OCI-LY1 (cell line): ENCODE measurements at regions not wholly inside any gene's neighbourhood (a gene's known extent, or its start where the extent isn't known, plus 50 kb on each side); places are given as distances from the start of the nearest gene placed in this dataset.

Source experiments
- H2AFZ ChIP-seq: fragments of 200-600 bp; sonication (generic), shearing (Covaris generic); 2 replicates; pipeline ENCODE4 v1.6.0; 2014; ENCODE audit warnings: antibody characterized with exemption, mild to moderate bottlenecking, low read length
- H3F3A ChIP-seq: fragments of 200-600 bp; sonication (generic), shearing (Covaris generic); 2 replicates; pipeline ENCODE4 v1.6.0; 2014; ENCODE audit warnings: mild to moderate bottlenecking, antibody characterized with exemption, low read length, moderate library complexity; ENCODE audit not compliant: insufficient read depth
- H3K27ac ChIP-seq: fragments of 200-600 bp; sonication (generic); 2 replicates; pipeline ENCODE4 v1.5.1; 2014; ENCODE audit warnings: low read length, mixed run types, mild to moderate bottlenecking, low read depth; ENCODE audit not compliant: poor library complexity, severe bottlenecking
- H3K27me3 ChIP-seq: fragments of 200-600 bp; sonication (generic); 2 replicates; pipeline ENCODE4 v1.6.0; 2014; ENCODE audit warnings: antibody characterized with exemption, mild to moderate bottlenecking, low read length, moderate library complexity; ENCODE audit not compliant: insufficient read depth
- H3K36me3 ChIP-seq: fragments of 200-600 bp; sonication (generic); 2 replicates; pipeline ENCODE4 v1.6.1; 2014; ENCODE audit warnings: mild to moderate bottlenecking, antibody characterized with exemption, low read length, moderate library complexity, mixed read lengths; ENCODE audit not compliant: insufficient read depth
- H3K4me1 ChIP-seq: fragments of 200-600 bp; sonication (generic); 2 replicates; pipeline ENCODE4 v1.5.1; 2014; ENCODE audit warnings: mild to moderate bottlenecking, low read length, moderate library complexity; ENCODE audit not compliant: insufficient read depth, severe bottlenecking
- H3K4me2 ChIP-seq: fragments of 200-600 bp; sonication (generic), shearing (Covaris generic); 2 replicates; pipeline ENCODE4 v1.6.1; 2014; ENCODE audit warnings: low read length
- H3K4me3 ChIP-seq: fragments of 200-600 bp; sonication (generic); 2 replicates; pipeline ENCODE4 v1.5.1; 2014; ENCODE audit warnings: low read length, low read depth, mild to moderate bottlenecking, mixed read lengths; ENCODE audit not compliant: poor library complexity, severe bottlenecking
- H3K79me2 ChIP-seq: fragments of 200-600 bp; shearing (Covaris generic); 2 replicates; pipeline ENCODE4 v1.6.1; 2016; ENCODE audit warnings: mixed run types, low read length, mixed read lengths; ENCODE audit not compliant: insufficient read depth
- H3K9ac ChIP-seq: fragments of 200-600 bp; sonication (generic), shearing (Covaris generic); 2 replicates; pipeline ENCODE4 v1.6.1; 2014; ENCODE audit warnings: mild to moderate bottlenecking, low read length, mixed read lengths
- H3K9me2 ChIP-seq: fragments of 200-600 bp; sonication (generic), shearing (Covaris generic); 2 replicates; pipeline ENCODE4 v1.6.1; 2014; ENCODE audit warnings: low read depth, mild to moderate bottlenecking, low read length, mixed read lengths
- H3K9me3 ChIP-seq: fragments of 200-600 bp; shearing (Covaris generic); 2 replicates; pipeline ENCODE4 v1.6.1; 2014; ENCODE audit warnings: low read length, mixed read lengths
- H4K20me1 ChIP-seq: fragments of 200-600 bp; sonication (generic), shearing (Covaris generic); 2 replicates; pipeline ENCODE4 v1.6.0; 2016; ENCODE audit warnings: mild to moderate bottlenecking, low read length; ENCODE audit not compliant: insufficient read depth
- CTCF ChIP-seq: fragments of 200-600 bp; sonication (generic), shearing (Covaris generic); IDR thresholded peaks from 2 replicates; pipeline ENCODE4 v1.5.1; 2017; ENCODE audit warnings: mild to moderate bottlenecking, antibody characterized with exemption, low read length, moderate library complexity, mixed read lengths
- EZH2 ChIP-seq: fragments of 200-600 bp; sonication (generic), shearing (Covaris generic); IDR thresholded peaks from 2 replicates; pipeline ENCODE4 v1.8.0; 2017; ENCODE audit warnings: borderline replicate concordance, mixed run types, mild to moderate bottlenecking, antibody characterized with exemption, low read length, moderate library complexity, mixed read lengths

- Histone ChIP-seq H3K79me2 (no peaks in the 10 kb centered on the region), H2AFZ (no peak overlapping the region), H3F3A (no peaks in the 10 kb centered on the region), H3K4me3 (no peak overlapping the region), H3K9me2 (no peaks in the 10 kb centered on the region), H3K27ac (no peak overlapping the region), H3K4me2 (no peak overlapping the region), H4K20me1 (no peaks in the 10 kb centered on the region), H3K9me3 (no peaks in the 10 kb centered on the region), H3K9ac (no peak overlapping the region), H3K4me1 (no peaks in the 10 kb centered on the region), H3K36me3 (no peaks in the 10 kb centered on the region), H3K27me3 (no peaks in the 10 kb centered on the region)
- no peak for TF ChIP-seq EZH2
- no peak for TF ChIP-seq CTCF
Measured at GRCh38 chr10:111392159-111392558, 315.3 kb downstream of the ADRA2A start.

GRCh38 chr10:111392910-111393309 lies 316.1 kb downstream of the ADRA2A start:
- Histone ChIP-seq H2AFZ (no peak overlapping the region), H3K4me2 (no peak overlapping the region), H3K9me3 (no peaks in the 10 kb centered on the region), H3K27ac (no peak overlapping the region), H3K79me2 (no peaks in the 10 kb centered on the region), H3K9me2 (no peaks in the 10 kb centered on the region), H3K9ac (no peak overlapping the region), H4K20me1 (no peaks in the 10 kb centered on the region), H3K4me3 (no peak overlapping the region), H3K36me3 (no peaks in the 10 kb centered on the region), H3K4me1 (no peaks in the 10 kb centered on the region), H3F3A (no peaks in the 10 kb centered on the region), H3K27me3 (no peaks in the 10 kb centered on the region)
- TF ChIP-seq CTCF (no peak), EZH2 (no peak)

- Histone ChIP-seq H3K27ac (no peak overlapping the region), H3K4me3 (no peak overlapping the region), H3K4me1 (no peaks in the 10 kb centered on the region), H3K9me3 (no peaks in the 10 kb centered on the region), H3K36me3 (no peaks in the 10 kb centered on the region), H2AFZ (no peak overlapping the region), H3K27me3 (no peaks in the 10 kb centered on the region), H3K4me2 (no peak overlapping the region), H3K9ac (no peak overlapping the region), H3F3A (no peaks in the 10 kb centered on the region), H3K79me2 (no peaks in the 10 kb centered on the region), H3K9me2 (no peaks in the 10 kb centered on the region), H4K20me1 (no peaks in the 10 kb centered on the region)
- TF ChIP-seq CTCF (no peak), EZH2 (no peak)
Measured at GRCh38 chr10:111410740-111411139, 333.9 kb downstream of the ADRA2A start.
